Ammon's horn (tissue), 1 donor: ENCODE measurements at regions not wholly inside any gene's neighbourhood (a gene's known extent, or its start where the extent isn't known, plus 50 kb on each side); places are given as distances from the start of the nearest gene placed in this dataset.
"Not testable (repeated sequence)": the region's sequence is repeated elsewhere in the genome, so short reads cannot be mapped to it uniquely, and the experiment has no call there.

Experiments
- DNase-seq: peaks from one replicate; pipeline ENCODE4 v3.0.0-alpha.2; 2016; ENCODE audit warnings: low spot score

- DNase-seq: no peak
Observed at GRCh38 chr16:35196313-35196712, 1736.9 kb downstream of the TP53TG3F start.

GRCh38 chr16:35197656-35198055 lies 1738.2 kb downstream of the TP53TG3F start:
- no peak for DNase-seq

GRCh38 chr16:35198223-35199199 lies 1739.1 kb downstream of the TP53TG3F start:
- DNase-seq: no peak

- DNase-seq: no peak
Observed at GRCh38 chr16:35200662-35201061, 1741.2 kb downstream of the TP53TG3F start.

- no peak for DNase-seq
Observed at GRCh38 chr16:35201151-35201550, 1741.7 kb downstream of the TP53TG3F start.

- no peak for DNase-seq
Observed at GRCh38 chr16:35203636-35204035, 1744.2 kb downstream of the TP53TG3F start.

GRCh38 chr16:35207059-35207999 lies 1747.9 kb downstream of the TP53TG3F start:
- DNase-seq: no peak

GRCh38 chr16:35208001-35208935 lies 1748.9 kb downstream of the TP53TG3F start:
- DNase-seq: no peak

GRCh38 chr16:35210681-35211433 lies 1751.4 kb downstream of the TP53TG3F start:
- no peak for DNase-seq

GRCh38 chr16:35214840-35215239 lies 1755.4 kb downstream of the TP53TG3F start:
- no peak for DNase-seq

GRCh38 chr16:35215287-35215686 lies 1755.9 kb downstream of the TP53TG3F start:
- DNase-seq: no peak

GRCh38 chr16:35216261-35216660 lies 1756.8 kb downstream of the TP53TG3F start:
- not testable (repeated sequence) for DNase-seq

- no peak for DNase-seq
Observed at GRCh38 chr16:35221482-35222185, 1762.2 kb downstream of the TP53TG3F start.

GRCh38 chr16:35234679-35235078 lies 1775.3 kb downstream of the TP53TG3F start:
- no peak for DNase-seq

GRCh38 chr16:35239561-35239960 lies 1780.1 kb downstream of the TP53TG3F start:
- DNase-seq: no peak

- DNase-seq: no peak
Observed at GRCh38 chr16:35249051-35249450, 1789.6 kb downstream of the TP53TG3F start.

- no peak for DNase-seq
Observed at GRCh38 chr16:35252356-35252936, 1793.0 kb downstream of the TP53TG3F start.

GRCh38 chr16:35255186-35255803 lies 1795.9 kb downstream of the TP53TG3F start:
- DNase-seq: no peak

- DNase-seq: no peak
Observed at GRCh38 chr16:35255816-35256215, 1796.4 kb downstream of the TP53TG3F start.
